HL-60/S4 (cell line): ENCODE measurements at regions not wholly inside any gene's neighbourhood (a gene's known extent, or its start where the extent isn't known, plus 50 kb on each side); places are given as distances from the start of the nearest gene placed in this dataset.

ENCODE experiments used
- in situ Hi-C: fragments of 300-500 bp; cut with MboI; formaldehyde crosslinking; loops from 2 replicates; pipeline ENCODE4 v1.14.3; 2022; ENCODE audit warnings: low sequenced_read_pairs

DNA sequence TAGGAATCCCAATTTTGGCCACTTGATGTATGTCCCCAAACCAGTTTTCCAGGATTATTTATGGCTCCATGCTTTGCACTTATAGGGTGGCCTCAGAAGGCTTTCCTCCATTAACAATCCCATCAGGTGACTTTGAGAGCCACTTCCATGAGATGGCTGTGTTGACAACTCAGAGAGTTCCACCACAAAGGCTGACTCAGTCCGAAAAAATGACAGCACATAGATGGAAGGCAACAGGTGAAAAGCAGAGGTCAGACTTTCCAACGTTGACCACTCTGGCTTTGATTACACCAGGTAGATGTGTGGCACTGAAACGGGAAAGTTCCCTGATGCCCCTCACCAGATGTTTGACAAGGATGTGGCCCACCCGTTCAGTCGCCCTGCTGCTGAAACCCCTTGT is 431.4 kb upstream of the TNP1 start:
- in situ Hi-C loops = no loop called here

DNA sequence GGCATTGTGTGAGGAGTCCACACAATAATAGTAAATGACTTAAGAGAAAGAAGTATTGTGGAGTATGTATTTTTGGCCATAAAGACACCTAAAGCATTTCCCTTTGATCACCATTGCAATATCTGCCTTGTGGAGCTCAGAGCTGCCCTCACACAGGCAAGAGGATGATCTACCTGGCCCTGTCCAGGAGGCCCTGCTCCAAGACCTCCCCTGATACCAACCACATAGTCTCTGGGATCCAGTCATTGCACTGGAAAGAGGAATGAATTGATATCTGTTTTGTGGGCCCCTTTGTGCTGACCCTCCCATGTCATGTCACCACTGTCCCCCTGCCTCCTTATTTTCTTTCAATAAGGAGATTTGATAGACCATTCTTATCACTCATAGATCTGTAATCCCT is 430.6 kb upstream of the TNP1 start:
- in situ Hi-C loops = no loop called here

DNA sequence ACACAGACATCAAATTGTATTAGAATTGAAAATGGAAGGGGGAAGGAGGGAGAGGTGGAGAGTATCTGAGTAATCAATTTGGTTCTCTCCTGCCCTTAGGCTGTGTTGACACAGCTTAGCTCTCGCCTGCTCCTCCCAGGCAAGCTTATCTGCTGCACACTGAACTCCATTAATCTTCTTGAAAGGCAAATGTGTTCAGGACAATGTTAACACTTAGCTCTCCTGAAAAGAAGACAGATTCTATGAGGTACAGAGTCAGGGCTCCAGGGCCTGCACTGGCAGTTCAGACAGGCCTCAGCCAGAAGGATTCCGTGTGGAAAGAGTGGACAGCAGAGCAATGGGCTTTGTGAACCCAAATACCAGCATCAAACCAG is 430.0 kb upstream of the TNP1 start:
- in situ Hi-C loops = no loop called here

DNA sequence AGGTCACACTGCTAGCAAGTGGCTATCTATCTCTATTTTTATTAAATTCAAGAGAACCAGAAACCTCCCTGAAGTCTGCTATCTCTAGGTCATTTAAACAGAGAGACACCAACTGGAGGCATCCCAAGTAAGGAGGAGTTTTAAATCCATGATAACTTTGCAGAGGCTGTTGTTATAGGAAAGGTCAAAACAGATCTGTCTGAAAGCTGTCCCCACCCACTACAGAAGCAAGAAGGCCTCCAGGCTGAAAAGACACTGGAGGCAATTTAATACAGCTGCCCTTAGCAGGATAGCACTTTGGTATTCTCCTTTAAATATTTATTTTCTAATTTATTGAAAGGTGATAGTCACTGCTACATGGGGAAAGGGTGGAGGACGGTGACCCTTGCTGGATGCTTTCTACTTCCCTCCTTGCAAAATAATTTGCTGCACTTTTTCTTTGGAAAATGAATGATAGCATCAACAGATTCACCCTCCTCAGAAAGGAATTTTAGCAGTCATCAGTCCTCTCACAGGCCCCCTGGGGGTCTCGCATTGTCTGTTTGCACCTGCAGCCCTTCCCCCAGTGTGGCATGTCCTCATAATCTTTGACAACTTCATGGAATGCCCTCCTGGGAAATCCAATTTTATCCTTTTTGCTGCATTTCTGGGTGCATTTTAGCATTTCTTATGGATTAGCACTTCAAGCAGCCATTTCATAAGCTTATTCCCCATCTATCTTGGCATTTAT is 429.5 kb upstream of the TNP1 start:
- in situ Hi-C loops = no loop called here

DNA sequence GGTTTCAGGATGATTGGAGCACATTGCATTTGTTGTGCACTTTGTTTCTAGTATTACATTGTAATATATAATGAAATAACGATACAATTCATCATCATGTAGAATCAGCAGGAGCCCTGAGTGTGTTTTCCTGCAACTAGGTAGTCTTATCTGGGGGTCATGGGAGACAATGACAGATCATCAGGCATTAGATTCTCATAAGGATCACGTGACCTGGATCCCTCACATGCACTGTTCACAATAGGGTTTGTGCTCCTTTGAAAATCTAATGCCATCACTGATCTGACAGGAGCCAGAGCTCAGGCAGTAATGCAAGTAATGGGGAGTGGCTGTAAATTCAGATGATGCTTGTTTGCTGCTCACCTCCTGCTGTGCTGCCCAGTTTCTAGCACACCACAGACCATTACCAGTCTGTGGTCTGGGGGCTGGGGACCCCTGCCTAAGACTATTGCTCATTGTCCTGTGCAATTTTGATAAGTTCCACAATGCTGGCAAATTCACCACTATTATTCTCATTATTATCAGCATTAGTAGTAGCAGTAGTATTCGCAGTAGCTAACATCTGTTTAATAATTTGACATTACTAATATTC is 428.7 kb upstream of the TNP1 start:
- in situ Hi-C loops = no loop called here

DNA sequence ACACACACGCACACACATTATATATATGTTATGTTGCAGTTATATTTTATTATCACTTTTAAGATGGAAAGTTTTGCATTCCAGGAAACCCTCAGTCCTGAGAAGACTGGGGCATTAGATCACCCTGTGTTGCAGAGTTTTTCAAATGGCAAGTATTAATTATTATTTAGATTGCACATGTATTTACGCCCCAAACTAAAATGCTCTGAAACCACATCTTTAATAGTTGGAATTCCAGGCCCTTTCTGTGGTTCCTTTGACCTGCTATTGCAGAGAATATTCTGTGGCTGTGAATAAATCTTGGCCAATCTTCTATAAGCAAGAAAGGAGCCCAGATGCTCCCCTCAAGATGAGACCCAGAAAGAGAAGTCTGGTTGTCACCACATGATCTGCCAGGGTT is 427.0 kb upstream of the TNP1 start:
- in situ Hi-C loops = no loop called here

DNA sequence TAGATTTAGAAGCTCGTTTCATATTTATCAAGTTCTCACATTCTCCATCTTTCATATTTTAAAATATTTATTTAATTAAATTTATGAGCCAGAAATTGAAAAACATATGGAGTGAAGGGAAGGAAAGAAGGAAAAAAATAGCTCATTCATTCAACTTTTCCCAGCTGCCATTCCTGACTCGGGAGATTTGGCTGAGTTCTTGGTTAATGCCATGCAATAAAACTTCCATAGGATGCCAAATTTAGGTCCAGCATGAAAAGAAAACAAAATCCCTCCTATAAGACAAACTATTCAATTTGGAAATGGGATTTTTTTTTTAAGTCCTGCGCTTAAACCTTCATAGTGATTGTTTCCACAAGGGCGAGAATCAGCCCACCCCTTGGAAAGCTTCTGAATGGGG is 426.1 kb upstream of the TNP1 start:
- in situ Hi-C loops = no loop called here

DNA sequence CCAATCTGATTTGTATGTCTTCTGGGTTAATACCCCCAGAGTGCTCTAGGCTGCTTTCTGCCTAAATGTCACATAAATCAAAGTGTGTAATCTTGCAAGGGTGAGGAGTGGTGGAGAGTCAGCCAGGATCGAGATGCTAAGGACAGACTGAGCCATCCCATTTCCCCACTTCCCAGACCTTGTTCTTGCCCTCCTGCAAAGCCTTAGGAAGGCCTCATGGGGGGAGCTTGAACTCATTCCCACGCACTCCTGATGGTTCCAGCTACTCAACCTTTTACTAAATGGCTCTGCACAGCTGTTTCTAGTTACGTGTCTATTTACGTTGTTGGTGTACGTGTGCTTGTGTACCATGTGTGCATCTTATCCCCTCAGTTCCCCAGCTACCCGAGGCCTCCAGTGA is 423.6 kb upstream of the TNP1 start:
- in situ Hi-C loops = no loop called here

DNA sequence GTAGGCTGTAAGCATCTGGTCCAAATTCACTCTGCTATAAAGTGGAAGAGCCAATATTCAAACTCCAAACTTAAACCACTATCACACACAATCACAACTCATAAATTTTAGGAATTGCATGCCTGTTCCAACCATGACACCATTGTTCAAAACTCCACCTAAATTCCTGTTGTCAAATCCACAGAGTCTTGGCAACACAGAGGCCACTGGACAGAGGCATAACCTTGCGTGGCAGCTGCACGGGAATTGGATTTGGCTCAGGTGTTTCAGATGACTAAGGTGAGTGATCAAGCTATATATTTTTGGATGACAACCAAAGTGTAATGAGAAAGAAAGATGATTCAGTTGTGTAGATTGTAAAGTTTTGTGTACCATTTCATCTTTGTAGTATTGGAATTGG is 422.7 kb upstream of the TNP1 start:
- in situ Hi-C loops = no loop called here

DNA sequence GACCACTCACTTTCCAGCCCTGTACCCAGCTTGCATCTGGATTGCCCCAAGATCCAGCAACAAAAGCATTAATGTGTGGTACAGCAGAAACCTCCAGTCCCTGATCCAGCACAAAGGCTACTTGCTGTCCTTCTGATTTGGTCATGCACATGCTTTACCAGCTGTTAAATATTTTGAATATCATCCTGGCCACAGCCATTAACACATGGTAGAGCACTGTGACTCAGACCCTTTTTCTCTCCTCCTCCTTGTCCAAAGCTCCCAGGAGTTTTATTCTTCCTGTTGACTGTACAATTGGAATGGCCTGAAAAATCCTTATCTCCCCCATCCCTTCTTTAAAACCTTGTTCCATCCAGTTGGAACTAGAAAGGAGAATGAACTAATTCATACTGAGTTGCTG is 419.7 kb upstream of the TNP1 start:
- in situ Hi-C loops = no loop called here

DNA sequence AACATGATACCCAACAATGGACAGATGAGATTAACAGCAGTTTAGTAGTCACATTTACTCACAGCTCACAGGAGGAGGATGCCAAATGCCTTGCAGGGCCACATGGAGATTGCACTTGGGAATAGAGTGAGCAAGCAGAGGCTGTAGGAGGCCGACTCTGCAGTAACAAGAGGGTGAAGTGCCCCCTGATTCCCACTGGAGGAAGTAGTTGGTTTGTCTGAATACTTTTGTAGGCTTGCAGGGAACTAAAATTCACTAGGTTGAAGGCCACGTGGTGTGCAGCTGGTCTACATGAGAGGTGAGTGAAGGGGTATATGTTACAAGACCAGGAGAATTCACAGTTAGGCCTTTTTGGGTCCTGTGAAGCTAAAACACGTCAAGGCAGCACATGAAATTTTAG is 419.3 kb upstream of the TNP1 start:
- in situ Hi-C loops = no loop called here

DNA sequence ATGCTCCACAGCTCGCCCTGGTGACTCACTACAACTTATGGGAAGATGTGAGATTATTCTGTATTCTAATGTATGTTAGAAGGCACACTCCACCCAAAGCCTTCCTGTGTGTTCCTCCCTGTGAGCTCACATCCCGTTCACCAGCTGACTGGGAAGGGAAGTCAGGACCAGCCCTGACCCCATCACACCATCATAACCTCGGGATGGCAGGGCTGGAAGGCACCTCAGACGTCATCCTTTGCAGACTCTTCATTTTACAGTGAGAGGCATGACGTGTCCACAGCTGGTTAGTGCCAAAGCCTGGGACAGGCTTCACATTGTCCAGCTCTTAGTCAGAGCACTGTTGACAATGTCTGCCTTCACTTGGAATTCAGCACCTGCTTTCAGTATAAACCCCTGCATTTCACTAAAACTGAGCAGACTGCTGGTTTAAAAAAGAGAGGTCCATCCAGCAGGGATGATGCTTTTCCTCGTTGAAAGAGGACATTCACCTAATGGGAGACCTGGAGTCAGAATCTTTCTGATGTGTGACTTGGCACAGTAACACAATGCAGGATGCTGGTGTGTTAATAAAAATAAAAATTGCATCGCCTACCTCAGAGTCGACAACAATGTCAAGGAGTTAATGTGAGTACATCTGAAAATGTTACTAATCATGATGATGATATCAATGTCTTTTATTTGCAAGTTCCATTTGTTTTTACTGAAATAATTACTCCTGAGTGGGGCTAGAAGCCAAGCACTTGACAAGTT is 418.0 kb upstream of the TNP1 start:
- in situ Hi-C loops = no loop called here

DNA sequence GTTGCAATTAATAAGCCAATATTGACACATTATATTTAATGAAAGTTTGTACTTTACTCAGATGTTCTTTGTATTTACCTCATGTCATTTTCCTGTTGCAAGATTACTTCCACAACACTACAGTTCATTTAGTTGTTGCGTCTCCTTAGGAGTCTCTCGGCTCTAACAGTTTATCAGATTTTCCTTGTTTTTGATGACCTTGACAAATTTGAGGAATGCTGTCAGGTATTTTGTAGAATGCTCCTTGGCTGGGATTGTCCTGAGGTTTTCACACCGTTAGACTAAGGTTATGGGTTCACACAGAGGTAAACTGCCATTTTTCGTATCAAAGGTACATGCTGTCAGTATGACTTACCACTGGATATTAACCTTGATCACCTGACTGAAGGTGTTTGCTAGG is 416.6 kb upstream of the TNP1 start:
- in situ Hi-C loops = no loop called here

DNA sequence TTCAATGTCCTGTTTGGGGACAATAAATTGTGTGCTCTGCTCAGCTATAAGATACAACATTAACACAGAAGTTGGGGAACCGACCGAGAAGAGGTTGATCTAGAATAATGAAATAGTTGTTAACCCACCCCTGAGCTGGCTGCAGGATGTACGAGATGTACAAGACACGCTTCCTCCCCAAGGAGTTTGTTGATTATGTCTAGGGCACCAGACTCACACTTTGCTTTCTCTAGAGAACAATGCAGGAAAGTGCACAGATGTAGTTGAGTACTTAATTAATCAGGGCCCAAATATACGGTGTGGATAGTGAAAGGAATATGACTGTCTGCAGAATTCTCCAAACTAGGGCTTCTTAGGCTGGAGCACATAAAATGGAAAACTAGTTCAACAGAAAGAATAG is 415.2 kb upstream of the TNP1 start:
- in situ Hi-C loops = no loop called here

DNA sequence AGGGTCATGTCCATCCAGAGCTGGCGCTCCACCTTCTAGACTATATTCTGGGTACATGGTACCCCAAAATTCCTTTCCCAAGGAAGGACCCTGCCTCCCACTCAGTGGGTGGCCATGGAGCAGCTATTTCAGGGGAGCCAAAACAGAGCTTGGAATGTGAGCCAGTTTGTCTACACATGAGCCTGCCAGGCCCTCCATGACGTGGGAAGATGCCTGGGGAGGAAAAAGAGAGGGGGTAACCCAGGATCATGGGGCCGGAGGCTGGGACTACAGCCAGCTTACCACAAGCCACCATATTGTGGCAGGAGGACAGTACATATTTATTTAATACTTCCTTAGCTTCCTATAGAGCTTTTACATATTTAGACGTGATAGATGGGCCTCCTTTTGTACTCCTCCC is 414.7 kb upstream of the TNP1 start:
- in situ Hi-C loops = no loop called here

DNA sequence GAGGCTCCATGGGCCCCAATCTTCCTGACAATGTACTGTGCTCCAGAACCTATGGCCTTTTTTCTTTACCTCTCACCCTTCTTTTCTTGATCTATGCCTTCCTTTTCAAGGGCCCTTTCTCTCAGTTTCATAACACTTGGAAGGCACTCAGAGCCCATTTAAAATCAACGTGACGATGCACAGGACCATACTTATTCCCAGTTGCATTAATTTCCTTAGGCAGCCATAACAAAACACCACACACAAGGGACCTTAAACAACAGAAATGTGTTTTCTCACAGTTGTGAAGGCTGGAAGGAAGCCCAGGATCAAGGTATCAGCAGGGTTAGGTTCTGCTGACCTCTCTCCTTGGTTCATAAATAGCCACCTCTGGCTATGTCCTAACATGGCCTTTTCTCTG is 414.0 kb upstream of the TNP1 start:
- in situ Hi-C loops = no loop called here

DNA sequence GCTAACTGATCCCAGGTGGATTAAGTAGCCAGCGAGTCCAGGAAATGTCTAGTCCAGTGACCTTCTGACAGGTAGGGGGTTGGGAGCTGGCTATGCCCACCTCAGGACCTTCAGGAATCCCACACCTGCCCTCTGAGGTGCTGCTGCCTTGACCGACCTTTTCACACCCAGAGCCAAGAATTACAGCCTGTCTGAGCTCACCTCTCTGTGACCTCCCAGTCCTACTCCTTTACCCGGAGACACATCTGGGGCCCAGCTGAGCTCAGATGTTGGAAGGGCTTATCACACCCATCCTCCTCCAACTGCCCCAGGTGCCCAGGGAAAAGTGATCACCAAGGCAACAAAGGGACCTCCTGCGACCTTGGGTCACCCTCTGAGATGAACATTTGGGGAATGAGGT is 413.3 kb upstream of the TNP1 start:
- in situ Hi-C loops = no loop called here

DNA sequence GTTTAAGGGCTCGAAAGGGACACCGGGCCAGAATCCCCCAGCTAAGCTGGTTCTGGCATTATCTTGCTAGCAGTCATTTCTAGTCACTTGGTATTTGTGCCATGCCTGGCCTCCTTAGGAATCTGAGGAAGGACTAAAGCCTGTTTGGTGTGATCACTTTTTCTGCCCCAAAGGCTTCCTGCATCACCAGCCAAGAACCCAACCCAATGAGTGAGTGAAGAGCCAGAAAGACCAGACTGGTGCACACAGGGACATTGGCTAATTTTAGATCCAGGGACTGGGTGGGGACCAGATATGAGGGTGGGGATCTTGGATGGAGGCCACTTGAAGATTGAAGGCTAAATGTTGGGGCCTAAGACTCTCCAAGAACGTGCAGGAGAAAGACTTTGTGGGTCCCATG is 411.9 kb upstream of the TNP1 start:
- in situ Hi-C loops = no loop called here

DNA sequence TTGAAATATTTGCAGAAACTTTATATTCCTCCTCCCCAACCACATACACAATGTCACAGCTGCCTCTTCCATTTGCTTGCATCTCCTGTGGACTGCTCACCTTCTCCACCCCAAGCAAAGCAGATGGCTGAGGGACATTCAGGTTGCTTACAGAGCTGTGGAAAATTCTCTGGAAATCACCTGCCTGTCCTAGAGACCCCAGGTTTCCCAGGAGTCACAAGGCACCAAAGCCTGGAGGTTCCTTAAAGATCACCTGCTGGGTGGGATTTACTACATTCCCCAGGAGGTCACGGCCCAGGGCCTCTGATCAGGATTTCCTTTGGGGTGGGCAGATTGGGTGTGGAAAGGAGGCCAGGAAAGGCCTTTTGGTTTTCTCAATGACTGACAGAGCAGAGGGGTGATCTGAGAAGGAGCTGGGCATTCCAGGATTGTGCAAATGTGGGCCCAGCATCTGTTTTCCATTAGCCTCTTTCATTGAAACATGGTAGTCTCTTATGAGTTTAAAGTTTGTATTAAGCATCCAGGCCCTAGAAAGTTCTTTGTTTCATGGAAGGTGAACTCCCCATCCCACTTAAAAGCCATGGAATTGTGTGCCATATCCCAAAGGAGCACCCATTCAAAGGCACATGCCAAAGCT is 410.7 kb upstream of the TNP1 start:
- in situ Hi-C loops = no loop called here

DNA sequence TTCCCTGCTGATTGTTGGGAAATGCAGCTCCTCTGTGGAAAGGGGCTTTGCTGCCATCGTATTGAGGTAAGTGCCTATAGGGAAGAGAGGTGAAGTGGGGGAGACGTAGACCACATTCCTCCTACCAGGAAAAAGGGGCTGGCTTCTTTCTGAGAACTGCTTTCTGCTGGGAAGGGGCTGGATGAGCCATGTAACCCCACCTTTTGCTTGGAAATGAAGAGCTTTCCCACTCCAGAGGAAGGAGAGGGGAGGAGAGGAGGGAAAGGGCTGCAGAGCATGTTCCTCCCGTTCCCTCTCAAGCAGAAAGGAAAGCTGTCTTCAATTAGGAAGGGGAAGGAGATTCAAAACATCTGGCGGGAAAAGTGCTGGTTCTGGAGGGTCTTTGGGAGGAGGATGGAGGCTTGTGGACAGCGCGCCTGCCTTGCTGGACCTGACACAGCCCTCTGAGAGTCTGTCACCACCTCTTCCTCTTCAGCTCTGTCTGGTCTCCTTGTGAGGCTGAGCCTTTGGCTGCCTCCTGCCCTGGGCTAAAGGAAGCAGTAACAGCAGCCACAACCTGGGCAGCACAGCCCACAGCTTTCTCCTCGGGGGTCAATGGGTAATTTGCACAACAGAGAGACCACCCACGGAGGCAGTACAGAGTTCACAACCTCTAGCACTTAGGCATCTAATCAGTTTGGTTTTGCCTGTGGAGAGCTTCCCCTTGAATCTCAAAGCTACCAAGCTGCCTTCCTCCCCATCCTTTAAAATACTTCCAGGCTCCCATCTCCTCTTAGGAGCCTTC is 410.0 kb upstream of the TNP1 start:
- in situ Hi-C loops = no loop called here

DNA sequence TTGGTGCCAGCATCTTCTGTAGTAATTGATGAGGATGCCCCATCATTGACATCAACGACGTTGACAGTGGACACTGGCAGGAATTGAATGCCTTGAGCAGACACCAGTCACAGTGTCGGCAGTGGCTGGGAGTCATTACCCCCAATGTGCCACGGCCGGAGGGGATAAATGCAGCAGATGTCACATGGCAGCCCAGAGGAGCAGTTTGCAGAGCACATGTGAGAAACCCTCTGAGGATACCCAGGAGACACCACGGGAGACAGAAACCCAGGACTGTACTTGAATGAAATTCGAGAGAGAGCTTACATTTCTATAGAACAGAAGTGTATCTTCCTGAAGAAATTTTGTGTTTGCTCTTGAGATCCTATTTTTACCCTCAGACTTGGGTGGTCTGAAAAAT is 409.1 kb upstream of the TNP1 start:
- in situ Hi-C loops = no loop called here
